ENCODE measurements at regions not wholly inside any gene's neighbourhood (a gene's known extent, or its start where the extent isn't known, plus 50 kb on each side); places are given as distances from the start of the nearest gene placed in this dataset.

GRCh38 chr14:36083317-36083716 lies 93.2 kb downstream of the PTCSC3 start:
- ChIA-PET CTCF (no interaction called here), POLR2A (no interaction called here)

GRCh38 chr14:36078080-36078479 lies 98.4 kb downstream of the PTCSC3 start:
- POLR2A ChIA-PET: no interaction called here
- CTCF ChIA-PET: no interaction called here

GRCh38 chr14:36076197-36076596 lies 100.3 kb downstream of the PTCSC3 start:
- POLR2A ChIA-PET: no interaction called here
- CTCF ChIA-PET: no interaction called here

GRCh38 chr14:36075203-36075602 lies 101.3 kb downstream of the PTCSC3 start:
- ChIA-PET POLR2A (no interaction called here), CTCF (no interaction called here)

GRCh38 chr14:36070720-36071043 lies 105.8 kb downstream of the PTCSC3 start:
- POLR2A ChIA-PET: no interaction called here
- CTCF ChIA-PET: interaction anchor here (2.3 kb wide), 1 partner anchor 303 kb away, joined by 13 read pairs; no protein-coding TSS in a partner anchor

GRCh38 chr14:36070031-36070719 lies 106.3 kb downstream of the PTCSC3 start:
- ChIA-PET CTCF (interaction anchor here (1.1 to 2.3 kb wide), 4 partner anchors 10 to 304 kb away, joined by 4 to 13 read pairs (median 5); no protein-coding TSS in a partner anchor), POLR2A (no interaction called here)

GRCh38 chr14:36069535-36069900 lies 107.0 kb downstream of the PTCSC3 start:
- CTCF ChIA-PET: interaction anchor here (0.6 to 2.3 kb wide), 5 partner anchors 10 to 484 kb away, joined by 3 to 13 read pairs (median 5); no protein-coding TSS in a partner anchor

GRCh38 chr14:36068777-36069534 lies 107.6 kb downstream of the PTCSC3 start:
- POLR2A ChIA-PET: no interaction called here
- CTCF ChIA-PET: interaction anchor here (0.6 to 2.3 kb wide), 4 partner anchors 9 to 485 kb away, joined by 3 to 13 read pairs (median 4); no protein-coding TSS in a partner anchor

More at GRCh38 chr14:36069535-36069900, 107.0 kb downstream of the PTCSC3 start:
- POLR2A ChIA-PET: no interaction called here

- POLR2A ChIA-PET: no interaction called here
Measured at GRCh38 chr14:36067428-36068187, 108.9 kb downstream of the PTCSC3 start.

GRCh38 chr14:36066636-36067035 lies 109.9 kb downstream of the PTCSC3 start:
- ChIA-PET POLR2A (interaction anchor here (0.5 kb wide), 1 partner anchor 270 kb away, joined by 3 read pairs; no protein-coding TSS in a partner anchor), CTCF (no interaction called here)

More at GRCh38 chr14:36067428-36068187, 108.9 kb downstream of the PTCSC3 start:
- CTCF ChIA-PET: no interaction called here

- ChIA-PET CTCF (no interaction called here), POLR2A (no interaction called here)
Measured at GRCh38 chr14:36065831-36066230, 110.7 kb downstream of the PTCSC3 start.

GRCh38 chr14:36059531-36059930 lies 117.0 kb downstream of the PTCSC3 start:
- ChIA-PET CTCF (interaction anchor here (1.3 kb wide), 1 partner anchor 10 kb away, joined by 4 read pairs; no protein-coding TSS in a partner anchor), POLR2A (no interaction called here)

- ChIA-PET POLR2A (no interaction called here), CTCF (no interaction called here)
Measured at GRCh38 chr14:36057452-36058116, 118.9 kb downstream of the PTCSC3 start.

GRCh38 chr14:36056845-36057244 lies 119.7 kb downstream of the PTCSC3 start:
- CTCF ChIA-PET: no interaction called here
- POLR2A ChIA-PET: no interaction called here

- POLR2A ChIA-PET: no interaction called here
- CTCF ChIA-PET: no interaction called here
Measured at GRCh38 chr14:36055681-36056225, 120.8 kb downstream of the PTCSC3 start.

GRCh38 chr14:36055052-36055378 lies 121.5 kb downstream of the PTCSC3 start:
- ChIA-PET POLR2A (no interaction called here), CTCF (no interaction called here)

- ChIA-PET POLR2A (no interaction called here), CTCF (interaction anchor here (1.2 kb wide), 1 partner anchor 15 kb away, joined by 5 read pairs; no protein-coding TSS in a partner anchor)
Measured at GRCh38 chr14:36054353-36055051, 122.0 kb downstream of the PTCSC3 start.

- POLR2A ChIA-PET: no interaction called here
- CTCF ChIA-PET: no interaction called here
Measured at GRCh38 chr14:36052681-36053080, 123.8 kb downstream of the PTCSC3 start.

GRCh38 chr14:36052063-36052462 lies 124.5 kb downstream of the PTCSC3 start:
- ChIA-PET CTCF (no interaction called here), POLR2A (no interaction called here)

Measured in activated CD8-positive, alpha-beta memory T cell treated with anti-CD3 and anti-CD28 coated beads for 36 hours (primary cell).